Mucosa of descending colon (tissue), 3 donors: ENCODE measurements at regions not wholly inside any gene's neighbourhood (a gene's known extent, or its start where the extent isn't known, plus 50 kb on each side); places are given as distances from the start of the nearest gene placed in this dataset.
"Not testable (repeated sequence)": the region's sequence is repeated elsewhere in the genome, so short reads cannot be mapped to it uniquely, and the experiment has no call there.

Experiments used
- ATAC-seq: fragments of 200-7000 bp; cut with Tn5 transposase; one replicate; pipeline ENCODE4 v1.9.1; 2020; ENCODE audit warnings: mild to moderate bottlenecking, moderate library complexity
- DNase-seq, 3 donors: peaks; one replicate each; pipeline ENCODE4 v3.0.0-alpha.2; 2020
- H3K36me3 ChIP-seq: fragments of 200-600 bp; one replicate; pipeline ENCODE4 v1.8.0; 2021; ENCODE audit warnings: low read depth, mild to moderate bottlenecking
- H3K4me1 ChIP-seq: fragments of 200-600 bp; one replicate; pipeline ENCODE4 v1.8.0; 2021; ENCODE audit warnings: low read depth, mild to moderate bottlenecking
- H3K4me3 ChIP-seq: fragments of 200-600 bp; one replicate; pipeline ENCODE4 v1.8.0; 2021; ENCODE audit warnings: mild to moderate bottlenecking
- H3K9me3 ChIP-seq: fragments of 200-600 bp; one replicate; pipeline ENCODE4 v1.8.0; 2021; ENCODE audit warnings: mild to moderate bottlenecking
- intact Hi-C, 2 donors: fragments of 100-400 bp; cut with DNase I in 1 of 2; cut with micrococcal nuclease in 1 of 2; formaldehyde crosslinking; loops; one replicate each; pipeline versions ENCODE4 v1.11.0 to v1.11.1; 2022; cut with DNase I, micrococcal nuclease
- TF ChIP-seq, protein P1 (sequence below): fragments of 200-600 bp; IDR thresholded peaks from one replicate; pipeline ENCODE4 v1.8.0; 2022; ENCODE audit warnings: antibody characterized with exemption, mild to moderate bottlenecking
- donor health status: DM: no; HTN: no; CAD: no; lungs with moderate emphysema.
- donor health status: DM: no; HTN: no; CAD: no.
- donor health status: DM: no; HTN: yes; CAD: no.

- intact Hi-C loops = no loop called here
- H3K36me3 ChIP-seq = no peaks in the 10 kb centered on the region
- no peaks in the 10 kb centered on the region for H3K4me1 ChIP-seq
- DNase-seq (no peak), ATAC-seq (no peak)
- no peak overlapping the region for H3K4me3 ChIP-seq
- H3K9me3 ChIP-seq = peaks cover 11% of the 10 kb centered on the region
- TF ChIP-seq, protein P1, sequence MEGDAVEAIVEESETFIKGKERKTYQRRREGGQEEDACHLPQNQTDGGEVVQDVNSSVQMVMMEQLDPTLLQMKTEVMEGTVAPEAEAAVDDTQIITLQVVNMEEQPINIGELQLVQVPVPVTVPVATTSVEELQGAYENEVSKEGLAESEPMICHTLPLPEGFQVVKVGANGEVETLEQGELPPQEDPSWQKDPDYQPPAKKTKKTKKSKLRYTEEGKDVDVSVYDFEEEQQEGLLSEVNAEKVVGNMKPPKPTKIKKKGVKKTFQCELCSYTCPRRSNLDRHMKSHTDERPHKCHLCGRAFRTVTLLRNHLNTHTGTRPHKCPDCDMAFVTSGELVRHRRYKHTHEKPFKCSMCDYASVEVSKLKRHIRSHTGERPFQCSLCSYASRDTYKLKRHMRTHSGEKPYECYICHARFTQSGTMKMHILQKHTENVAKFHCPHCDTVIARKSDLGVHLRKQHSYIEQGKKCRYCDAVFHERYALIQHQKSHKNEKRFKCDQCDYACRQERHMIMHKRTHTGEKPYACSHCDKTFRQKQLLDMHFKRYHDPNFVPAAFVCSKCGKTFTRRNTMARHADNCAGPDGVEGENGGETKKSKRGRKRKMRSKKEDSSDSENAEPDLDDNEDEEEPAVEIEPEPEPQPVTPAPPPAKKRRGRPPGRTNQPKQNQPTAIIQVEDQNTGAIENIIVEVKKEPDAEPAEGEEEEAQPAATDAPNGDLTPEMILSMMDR = no peak
These were observed 579.9 kb downstream of the EPM2A start for GRCh38 chr6:145155411-145155810.

GRCh38 chr6:145155873-145156782, 579.2 kb downstream of the EPM2A start:
- DNase-seq (no peak), ATAC-seq (no peak)
- intact Hi-C loops = no loop called here
- Histone ChIP-seq H3K36me3 (no peaks in the 10 kb centered on the region), H3K4me3 (no peak overlapping the region), H3K4me1 (no peaks in the 10 kb centered on the region), H3K9me3 (peaks cover 11% of the 10 kb centered on the region)
- TF ChIP-seq, protein P1 = no peak

GRCh38 chr6:145158636-145159035, 576.7 kb downstream of the EPM2A start:
- not testable (repeated sequence) for DNase-seq, H3K4me3 ChIP-seq

DNA sequence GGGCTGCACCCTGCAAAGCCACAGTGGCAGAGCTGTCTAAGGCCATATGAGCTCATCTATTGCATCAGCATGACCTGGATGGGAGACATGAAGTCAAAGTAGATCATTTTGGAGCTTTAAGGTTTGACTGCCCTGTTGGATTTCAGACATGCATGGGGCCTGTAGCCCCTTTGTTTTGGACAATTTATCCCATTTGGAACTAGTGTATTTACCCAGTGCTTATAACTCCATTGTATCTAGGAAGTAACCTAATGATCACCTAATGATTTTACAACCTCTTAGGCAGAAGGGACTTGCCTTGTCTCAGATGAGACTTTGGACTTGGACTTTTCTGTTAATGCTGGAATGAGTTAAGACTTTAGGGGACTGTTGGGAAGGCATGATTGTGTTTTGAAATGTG, 575.4 kb downstream of the EPM2A start:
- Histone ChIP-seq H3K9me3 (peaks cover 11% of the 10 kb centered on the region), H3K36me3 (no peaks in the 10 kb centered on the region), H3K4me3 (no peak overlapping the region), H3K4me1 (no peaks in the 10 kb centered on the region)
- DNase-seq = no peak
- no peak for ATAC-seq
- TF ChIP-seq, protein P1 = no peak
- intact Hi-C loops = no loop called here

More at GRCh38 chr6:145158636-145159035, 576.7 kb downstream of the EPM2A start:
- H3K9me3 ChIP-seq = peaks cover 11% of the 10 kb centered on the region
- H3K36me3 ChIP-seq, intact Hi-C loops, H3K4me1 ChIP-seq, ATAC-seq: not testable (repeated sequence)

GRCh38 chr6:145161501-145161900, 573.8 kb downstream of the EPM2A start:
- Histone ChIP-seq H3K36me3 (no peaks in the 10 kb centered on the region), H3K4me1 (no peaks in the 10 kb centered on the region), H3K9me3 (peaks cover 11% of the 10 kb centered on the region), H3K4me3 (no peak overlapping the region)
- no peak for DNase-seq
- TF ChIP-seq, protein P1 = no peak
- intact Hi-C loops = no loop called here
- no peak for ATAC-seq

- TF ChIP-seq, protein P1 = no peak
- ATAC-seq (no peak), DNase-seq (no peak)
- Histone ChIP-seq H3K36me3 (no peaks in the 10 kb centered on the region), H3K4me3 (no peak overlapping the region), H3K4me1 (no peaks in the 10 kb centered on the region), H3K9me3 (no peaks in the 10 kb centered on the region)
- intact Hi-C loops = no loop called here
These were observed 565.5 kb downstream of the EPM2A start for GRCh38 chr6:145169726-145170224.
